Omental fat pad (tissue), 3 donors: ENCODE measurements at regions not wholly inside any gene's neighbourhood (a gene's known extent, or its start where the extent isn't known, plus 50 kb on each side); places are given as distances from the start of the nearest gene placed in this dataset.

Experiments
- ATAC-seq: fragments of 150-250 bp; one replicate; pipeline ENCODE4 v1.9.1; 2016; ENCODE audit warnings: mild to moderate bottlenecking, moderate library complexity; ENCODE audit not compliant: low FRiP score
- DNase-seq: peaks from one replicate; pipeline ENCODE4 v3.0.0-alpha.2; 2019; ENCODE audit warnings: low spot score
- TF ChIP-seq, protein P1 (sequence below), 3 donors: fragments of 450-650 bp; IDR thresholded peaks; one replicate each; pipeline ENCODE4 v1.5.1; 2016 to 2017; ENCODE audit warnings: antibody characterized with exemption in 3 of 3, mild to moderate bottlenecking in 3 of 3, moderate library complexity in 2 of 3

- no peak for ATAC-seq
- DNase-seq, result no peak
- TF ChIP-seq, protein P1, sequence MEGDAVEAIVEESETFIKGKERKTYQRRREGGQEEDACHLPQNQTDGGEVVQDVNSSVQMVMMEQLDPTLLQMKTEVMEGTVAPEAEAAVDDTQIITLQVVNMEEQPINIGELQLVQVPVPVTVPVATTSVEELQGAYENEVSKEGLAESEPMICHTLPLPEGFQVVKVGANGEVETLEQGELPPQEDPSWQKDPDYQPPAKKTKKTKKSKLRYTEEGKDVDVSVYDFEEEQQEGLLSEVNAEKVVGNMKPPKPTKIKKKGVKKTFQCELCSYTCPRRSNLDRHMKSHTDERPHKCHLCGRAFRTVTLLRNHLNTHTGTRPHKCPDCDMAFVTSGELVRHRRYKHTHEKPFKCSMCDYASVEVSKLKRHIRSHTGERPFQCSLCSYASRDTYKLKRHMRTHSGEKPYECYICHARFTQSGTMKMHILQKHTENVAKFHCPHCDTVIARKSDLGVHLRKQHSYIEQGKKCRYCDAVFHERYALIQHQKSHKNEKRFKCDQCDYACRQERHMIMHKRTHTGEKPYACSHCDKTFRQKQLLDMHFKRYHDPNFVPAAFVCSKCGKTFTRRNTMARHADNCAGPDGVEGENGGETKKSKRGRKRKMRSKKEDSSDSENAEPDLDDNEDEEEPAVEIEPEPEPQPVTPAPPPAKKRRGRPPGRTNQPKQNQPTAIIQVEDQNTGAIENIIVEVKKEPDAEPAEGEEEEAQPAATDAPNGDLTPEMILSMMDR (IDR thresholded peaks at IDR 0.05), result no peak
Observed at GRCh38 chr10:107585630-107586029, 421.1 kb upstream of the SORCS1 start.

DNA sequence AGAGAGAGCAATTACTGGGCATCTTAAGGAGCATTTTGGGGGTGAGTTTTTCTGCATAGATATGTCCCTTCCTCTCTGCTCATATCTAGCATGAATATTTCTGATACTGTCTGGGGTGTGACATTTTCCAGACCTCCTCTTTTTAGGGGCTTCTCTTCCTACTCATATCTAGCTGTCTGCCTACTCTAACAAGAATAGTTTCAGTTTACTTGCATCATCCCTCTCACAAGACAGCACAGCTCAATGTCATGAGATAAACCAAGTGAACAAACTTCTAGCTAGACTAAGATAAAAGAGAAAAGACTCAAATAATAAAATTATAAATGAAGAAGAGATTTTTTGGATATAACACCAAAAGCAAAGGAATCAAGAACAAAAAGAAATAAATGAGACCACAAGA lies 419.5 kb upstream of the SORCS1 start:
- ATAC-seq, result no peak
- no peak for DNase-seq
- TF ChIP-seq, protein P1 (IDR thresholded peaks at IDR 0.05), result no peak

- ATAC-seq, result no peak
- TF ChIP-seq, protein P1 (IDR thresholded peaks at IDR 0.05), result no peak
- no peak for DNase-seq
Observed at GRCh38 chr10:107579970-107580369, 415.5 kb upstream of the SORCS1 start.

GRCh38 chr10:107577221-107577620 lies 412.7 kb upstream of the SORCS1 start:
- DNase-seq, result no peak
- no peak for ATAC-seq

GRCh38 chr10:107576746-107577145 lies 412.2 kb upstream of the SORCS1 start:
- ATAC-seq (no peak), DNase-seq (no peak)
- TF ChIP-seq, protein P1 (IDR thresholded peaks at IDR 0.05), result no peak

More at GRCh38 chr10:107577221-107577620, 412.7 kb upstream of the SORCS1 start:
- TF ChIP-seq, protein P1 (IDR thresholded peaks at IDR 0.05), result no peak

GRCh38 chr10:107565014-107565413 lies 400.5 kb upstream of the SORCS1 start:
- DNase-seq, result no peak
- no peak for ATAC-seq
- TF ChIP-seq, protein P1 (IDR thresholded peaks at IDR 0.05), result no peak

DNA sequence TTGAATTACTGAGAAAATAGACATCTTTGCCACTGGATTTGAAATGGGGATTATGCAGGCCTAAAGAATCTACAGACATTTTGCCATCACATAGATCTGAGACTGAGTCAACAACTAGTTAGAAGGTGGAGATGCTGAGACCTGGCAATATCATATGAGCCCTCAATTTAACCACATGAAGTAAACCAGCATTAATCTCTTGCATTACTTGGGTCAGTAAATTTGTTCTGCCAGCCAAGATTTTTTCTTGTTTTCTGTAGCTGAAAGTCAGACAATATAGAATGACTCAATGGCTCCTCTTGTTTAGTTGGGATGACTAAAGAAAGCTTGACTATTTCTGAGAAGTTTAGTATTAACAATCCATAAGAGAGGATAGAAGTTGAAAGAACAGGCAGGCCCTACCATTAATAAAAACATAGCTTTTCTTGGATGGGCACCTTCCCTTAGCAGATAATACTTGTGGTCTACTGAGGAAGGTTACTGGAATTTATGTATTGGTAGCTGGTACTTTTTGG lies 396.7 kb upstream of the SORCS1 start:
- DNase-seq (no peak), ATAC-seq (no peak)
- TF ChIP-seq, protein P1 (IDR thresholded peaks at IDR 0.05), result no peak
